ENCODE measurements at regions not wholly inside any gene's neighbourhood (a gene's known extent, or its start where the extent isn't known, plus 50 kb on each side); places are given as distances from the start of the nearest gene placed in this dataset.

- H3K4me1 ChIP-seq, result no peaks in the 10 kb centered on the region
- no peaks in the 10 kb centered on the region for H3K9me3 ChIP-seq
- intact Hi-C loops (cut with DNase I), result no loop called here
- ATAC-seq, result no peak
- H3K27ac ChIP-seq, result no peak overlapping the region
- H3K4me3 ChIP-seq, result no peak overlapping the region
- H3K36me3 ChIP-seq, result no peaks in the 10 kb centered on the region
- TF ChIP-seq CTCF (IDR thresholded peaks at IDR 0.05), result no peak
- no peak for DNase-seq
- H3K27me3 ChIP-seq (ENCODE audit: low read depth), result no peaks in the 10 kb centered on the region
These were observed 896.3 kb upstream of the HS3ST1 start for GRCh38 chr4:12324965-12325364.

DNA sequence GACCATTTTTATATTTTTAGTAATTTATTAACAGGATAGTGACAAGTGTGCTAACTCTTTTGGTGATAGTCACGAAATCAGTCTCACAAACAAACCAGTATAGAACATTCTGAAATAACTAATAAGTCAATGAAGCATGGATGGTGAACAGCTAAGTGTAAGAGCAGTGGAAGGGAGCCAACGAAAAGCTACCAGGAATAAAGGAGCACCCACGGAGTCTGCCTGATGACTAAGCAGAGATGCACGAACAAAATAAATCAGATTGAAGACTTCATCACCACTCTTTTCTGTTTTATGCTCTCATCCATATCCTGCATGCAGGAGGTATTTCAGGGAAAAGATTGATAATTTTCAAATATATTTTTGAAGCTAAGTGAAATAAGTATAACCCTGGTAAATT, 891.1 kb upstream of the HS3ST1 start:
- intact Hi-C loops (cut with DNase I), result no loop called here
- TF ChIP-seq CTCF (IDR thresholded peaks at IDR 0.05), result no peak
- no peaks in the 10 kb centered on the region for H3K27me3 ChIP-seq (ENCODE audit: low read depth)
- H3K27ac ChIP-seq, result no peak overlapping the region
- ATAC-seq (no peak), DNase-seq (no peak)
- no peaks in the 10 kb centered on the region for H3K36me3 ChIP-seq
- H3K4me1 ChIP-seq, result no peaks in the 10 kb centered on the region
- H3K9me3 ChIP-seq, result no peaks in the 10 kb centered on the region
- H3K4me3 ChIP-seq, result no peak overlapping the region

DNA sequence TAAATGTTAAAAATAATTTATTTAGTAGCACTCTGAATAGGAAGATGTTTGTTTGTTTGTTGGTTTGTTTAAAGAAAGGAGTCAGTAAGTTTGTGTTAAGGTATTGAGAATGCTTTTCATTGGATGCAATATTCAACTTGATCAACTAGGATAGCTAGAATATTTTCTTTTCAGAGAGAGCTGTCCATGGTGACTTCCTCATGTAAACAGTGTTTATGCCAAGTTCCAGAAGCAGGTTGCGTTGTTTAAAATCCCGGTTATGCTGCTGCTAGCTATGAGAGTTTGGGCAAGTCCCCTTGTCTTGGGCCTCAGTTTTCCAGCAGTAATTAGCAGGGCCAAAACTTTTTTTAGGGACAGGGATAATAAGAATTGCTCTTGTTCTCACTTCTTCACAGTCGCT, 876.2 kb upstream of the HS3ST1 start:
- no peaks in the 10 kb centered on the region for H3K36me3 ChIP-seq
- H3K4me3 ChIP-seq, result no peak overlapping the region
- ATAC-seq (no peak), DNase-seq (no peak)
- H3K4me1 ChIP-seq, result no peaks in the 10 kb centered on the region
- H3K27me3 ChIP-seq (ENCODE audit: low read depth), result no peaks in the 10 kb centered on the region
- H3K9me3 ChIP-seq, result no peaks in the 10 kb centered on the region
- intact Hi-C loops (cut with DNase I), result no loop called here
- no peak overlapping the region for H3K27ac ChIP-seq
- no peak for TF ChIP-seq CTCF (IDR thresholded peaks at IDR 0.05)

- DNase-seq (no peak), ATAC-seq (no peak)
- no peak for TF ChIP-seq CTCF (IDR thresholded peaks at IDR 0.05)
- intact Hi-C loops (cut with DNase I), result no loop called here
- no peaks in the 10 kb centered on the region for H3K4me1 ChIP-seq
- no peaks in the 10 kb centered on the region for H3K27me3 ChIP-seq (ENCODE audit: low read depth)
- H3K27ac ChIP-seq, result no peak overlapping the region
- H3K36me3 ChIP-seq, result no peaks in the 10 kb centered on the region
- H3K9me3 ChIP-seq, result no peaks in the 10 kb centered on the region
- no peak overlapping the region for H3K4me3 ChIP-seq
These were observed 867.7 kb upstream of the HS3ST1 start for GRCh38 chr4:12296366-12296765.

GRCh38 chr4:12293906-12294525, 865.3 kb upstream of the HS3ST1 start:
- ATAC-seq, result peak; percentile 29 to 61
- intact Hi-C loops (cut with DNase I), result no loop called here
- H3K27ac ChIP-seq, result no peak overlapping the region
- no peak for TF ChIP-seq CTCF (IDR thresholded peaks at IDR 0.05)
- no peaks in the 10 kb centered on the region for H3K9me3 ChIP-seq
- H3K4me1 ChIP-seq, result no peaks in the 10 kb centered on the region
- H3K36me3 ChIP-seq, result no peaks in the 10 kb centered on the region
- no peaks in the 10 kb centered on the region for H3K27me3 ChIP-seq (ENCODE audit: low read depth)
- DNase-seq, result no peak
- H3K4me3 ChIP-seq, result no peak overlapping the region

DNA sequence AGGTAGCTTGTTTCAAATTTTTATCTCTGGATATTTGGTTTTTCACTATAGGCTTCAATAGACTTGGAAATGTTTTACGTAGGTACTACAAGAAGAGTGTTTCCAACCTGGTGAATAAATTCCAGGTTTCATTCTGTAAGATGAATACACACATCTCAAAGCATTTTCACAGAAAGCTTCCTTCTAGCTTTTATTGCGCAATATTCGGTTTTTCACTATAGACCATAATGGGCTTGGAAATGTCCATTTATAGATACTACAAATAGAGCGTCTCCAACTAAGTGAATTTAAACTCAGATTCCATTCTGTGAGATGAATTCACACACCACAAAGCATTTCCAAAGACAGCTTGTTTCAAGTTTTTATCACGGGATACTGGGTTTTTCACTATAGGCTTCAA, 857.7 kb upstream of the HS3ST1 start:
- Histone ChIP-seq H3K4me1 (no peaks in the 10 kb centered on the region), H3K27ac (no peak overlapping the region), H3K4me3 (no peak overlapping the region), H3K9me3 (peaks cover 7% of the 10 kb centered on the region), H3K27me3 (ENCODE audit: low read depth) (no peaks in the 10 kb centered on the region), H3K36me3 (no peaks in the 10 kb centered on the region)
- DNase-seq (no peak), ATAC-seq (no peak)
- intact Hi-C loops (cut with DNase I), result no loop called here
- TF ChIP-seq CTCF (IDR thresholded peaks at IDR 0.05), result no peak

Measured in lower lobe of right lung (tissue), 2 donors.